Stimulated activated CD4-positive, alpha-beta T cell treated with anti-CD3 and anti-CD28 coated beads, TNF-alpha, amount 100 ng/mL, for 4 hours (primary cell): ENCODE measurements at regions not wholly inside any gene's neighbourhood (a gene's known extent, or its start where the extent isn't known, plus 50 kb on each side); places are given as distances from the start of the nearest gene placed in this dataset.
"Not testable (repeated sequence)": the region's sequence is repeated elsewhere in the genome, so short reads cannot be mapped to it uniquely, and the experiment has no call there.

Experiments used
- DNase-seq, 3 experiments: peaks; one replicate each; pipeline ENCODE4 v3.0.0-alpha.2; 2020; ENCODE audit warnings: low read depth in 3 of 3

DNA sequence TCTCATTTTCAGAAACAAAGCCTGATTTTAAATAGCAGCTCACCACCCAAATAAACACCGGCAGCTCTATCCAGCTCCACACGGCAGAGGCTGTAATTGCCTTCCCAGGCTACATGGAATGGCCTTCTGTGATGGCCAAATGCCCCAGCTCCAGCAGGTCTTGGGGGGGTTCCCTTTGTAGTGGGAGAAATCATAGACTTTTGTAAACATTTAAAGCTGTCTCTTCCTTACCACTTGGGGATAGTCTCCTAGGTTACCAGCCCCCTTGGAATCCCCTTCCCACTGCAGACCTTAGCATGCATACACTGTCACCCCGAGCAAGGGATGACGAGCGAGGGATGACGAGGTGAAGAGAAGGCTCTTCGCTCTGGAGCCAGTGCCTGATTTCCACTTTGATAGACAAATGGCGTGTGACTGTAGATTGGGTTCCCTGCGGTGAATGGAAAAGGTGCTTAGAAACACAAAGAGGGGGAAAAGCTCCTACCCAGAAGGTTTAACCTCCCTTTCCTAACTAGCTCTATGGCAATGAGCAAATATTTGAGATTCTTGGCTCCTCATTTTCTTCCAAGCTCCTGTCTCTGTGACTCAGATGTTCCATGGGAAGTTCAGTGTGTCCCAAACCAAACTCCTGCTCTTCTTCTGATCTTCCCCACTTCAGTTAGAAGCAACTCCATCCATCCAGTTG is 108.0 kb upstream of the CADM1 start:
- DNase-seq: no peak

DNA sequence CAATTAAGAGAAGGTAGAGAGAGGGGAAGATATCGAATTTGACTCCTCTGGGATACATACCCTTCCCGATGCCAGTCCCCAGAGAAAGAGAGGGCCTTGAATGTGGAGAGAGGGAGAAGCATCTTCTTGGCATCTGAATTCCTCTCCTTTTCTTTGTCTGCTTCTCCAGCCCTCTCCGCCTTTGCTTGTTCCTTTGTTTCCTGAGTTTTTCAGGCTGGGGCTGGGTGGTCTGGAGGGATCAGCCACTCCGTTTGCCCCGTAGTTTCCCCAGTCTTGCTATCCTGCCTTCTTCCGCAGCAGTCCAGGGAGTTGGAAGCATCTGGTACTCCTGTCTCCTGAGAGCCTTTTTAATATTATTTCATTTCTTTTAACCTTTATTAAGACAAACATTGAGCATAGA is 107.1 kb upstream of the CADM1 start:
- no peak for DNase-seq

DNA sequence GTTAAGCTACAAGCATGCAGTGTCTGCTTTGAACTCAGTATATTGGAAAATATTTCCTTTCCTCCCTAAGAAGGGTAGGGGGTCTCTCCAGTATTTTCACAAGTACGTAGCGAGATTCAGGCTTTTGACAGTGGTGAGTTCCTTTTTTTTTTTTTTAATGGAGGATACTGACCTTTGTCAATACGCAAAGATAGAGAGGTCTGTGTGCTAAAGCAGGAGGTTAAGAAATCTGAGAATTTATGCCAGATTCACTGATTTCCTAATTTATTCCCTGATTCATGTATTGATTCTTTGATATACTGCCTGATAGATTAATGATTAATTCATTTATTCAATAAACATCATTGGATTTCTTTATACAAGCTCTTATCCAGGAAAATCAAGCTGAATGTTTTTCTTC is 106.7 kb upstream of the CADM1 start:
- no peak for DNase-seq

DNA sequence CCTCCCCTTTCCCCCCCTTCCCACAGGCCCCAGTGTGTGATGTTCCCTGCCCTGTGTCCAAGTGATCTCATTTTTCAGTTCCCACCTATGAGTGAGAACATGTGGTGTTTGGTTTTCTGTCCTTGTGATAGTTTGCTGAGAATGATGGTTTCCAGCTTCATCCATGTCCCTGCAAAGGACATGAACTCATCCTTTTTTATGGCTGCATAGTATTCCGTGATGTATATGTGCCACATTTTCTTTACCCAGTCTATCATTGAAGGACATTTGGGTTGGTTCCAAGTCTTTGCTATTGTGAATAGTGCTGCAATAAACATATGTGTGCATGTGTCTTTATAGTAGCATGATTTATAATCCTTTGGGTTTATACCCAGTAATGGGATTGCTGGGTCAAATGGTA is 106.0 kb upstream of the CADM1 start:
- not testable (repeated sequence) for DNase-seq

- no peak for DNase-seq
Observed at GRCh38 chr11:115608976-115609375, 104.8 kb upstream of the CADM1 start.

- DNase-seq: no peak
Observed at GRCh38 chr11:115607621-115608221, 103.5 kb upstream of the CADM1 start.

DNA sequence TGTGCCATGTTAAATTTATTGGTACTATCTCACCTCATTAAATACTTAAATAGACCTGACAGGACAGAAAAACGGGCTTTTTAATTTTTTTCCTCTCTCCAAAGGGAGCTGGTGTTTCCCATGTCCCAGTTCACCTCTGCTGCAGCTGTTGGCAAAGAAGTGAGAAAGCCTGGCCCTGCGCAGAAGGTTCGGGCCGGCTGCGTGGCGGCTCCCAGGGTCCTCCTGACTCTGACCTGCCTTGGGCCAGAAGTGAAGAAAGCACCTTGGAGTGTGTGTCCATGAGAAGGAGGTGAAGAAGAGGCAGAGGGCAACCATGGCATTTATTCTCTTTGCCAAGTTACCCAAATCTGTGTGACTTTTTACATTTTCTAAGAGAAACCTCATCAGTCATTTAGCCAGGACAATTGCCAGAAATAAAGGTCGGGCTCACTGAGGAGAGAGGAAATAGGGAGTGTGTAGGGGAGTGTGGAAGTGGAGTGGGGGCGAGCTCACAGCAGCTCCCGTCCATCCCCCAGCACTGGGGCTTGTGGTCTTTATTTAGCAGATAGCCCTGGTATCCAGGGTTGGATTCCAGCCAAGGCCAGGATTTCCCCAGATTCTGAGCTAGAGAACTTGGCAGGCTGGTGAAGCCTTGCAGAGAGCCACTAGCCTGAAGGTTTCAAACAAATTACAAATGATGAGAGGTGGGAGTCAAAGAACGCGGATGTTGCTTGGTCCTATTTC is 102.4 kb upstream of the CADM1 start:
- no peak for DNase-seq

DNA sequence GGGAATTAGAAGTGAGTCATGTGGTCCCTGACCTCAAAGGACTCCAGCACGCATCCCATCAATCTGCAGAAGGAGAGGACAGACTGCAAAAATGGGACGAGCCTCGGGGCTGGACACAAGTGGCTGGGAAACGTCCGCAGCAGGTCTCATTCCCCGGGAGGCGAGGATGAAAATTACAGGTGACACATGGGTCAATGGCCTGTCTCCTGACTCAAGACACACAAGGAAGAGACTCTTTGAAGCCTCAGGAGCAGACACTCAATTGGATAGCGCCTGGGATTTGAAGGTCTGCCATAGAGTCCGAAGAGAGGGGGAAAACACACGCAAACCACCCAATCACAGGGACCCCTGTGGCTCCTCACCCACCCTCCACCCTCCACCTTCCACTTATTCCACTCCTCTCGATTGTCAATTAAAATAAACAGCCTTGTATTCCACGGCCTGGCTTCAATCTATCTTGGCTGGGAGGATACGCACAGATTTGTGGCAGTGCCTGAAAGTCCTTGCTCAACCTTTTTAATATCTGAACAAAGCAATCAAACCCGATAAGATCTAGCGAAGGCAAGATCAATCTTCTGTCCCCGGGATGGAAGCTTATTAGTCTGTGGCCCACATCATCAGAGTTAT is 101.8 kb upstream of the CADM1 start:
- no peak for DNase-seq

- DNase-seq: not testable (repeated sequence)
Observed at GRCh38 chr11:115605397-115605796, 101.2 kb upstream of the CADM1 start.

DNA sequence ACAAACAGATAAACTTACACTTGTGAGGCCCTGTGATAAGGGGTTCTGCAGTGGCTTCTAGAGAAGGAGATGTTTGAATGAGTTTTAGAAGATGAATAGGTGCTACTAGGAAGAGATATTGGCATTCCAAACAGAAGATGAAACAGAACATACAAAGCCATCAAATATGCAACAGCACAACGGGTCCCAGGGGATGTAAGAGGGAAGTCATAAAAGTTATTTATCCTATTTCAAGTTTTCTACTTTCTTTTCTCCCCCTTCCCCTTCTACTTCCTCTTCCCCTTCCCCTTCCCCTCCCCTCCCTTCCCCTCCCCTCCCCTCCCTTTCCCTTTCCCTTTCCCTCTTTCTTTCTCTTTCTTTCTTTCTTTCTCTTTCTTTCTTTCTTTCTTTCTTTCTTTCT is 94.9 kb upstream of the CADM1 start:
- DNase-seq: no peak

- DNase-seq: no peak
Observed at GRCh38 chr11:115598257-115598901, 94.2 kb upstream of the CADM1 start.

DNA sequence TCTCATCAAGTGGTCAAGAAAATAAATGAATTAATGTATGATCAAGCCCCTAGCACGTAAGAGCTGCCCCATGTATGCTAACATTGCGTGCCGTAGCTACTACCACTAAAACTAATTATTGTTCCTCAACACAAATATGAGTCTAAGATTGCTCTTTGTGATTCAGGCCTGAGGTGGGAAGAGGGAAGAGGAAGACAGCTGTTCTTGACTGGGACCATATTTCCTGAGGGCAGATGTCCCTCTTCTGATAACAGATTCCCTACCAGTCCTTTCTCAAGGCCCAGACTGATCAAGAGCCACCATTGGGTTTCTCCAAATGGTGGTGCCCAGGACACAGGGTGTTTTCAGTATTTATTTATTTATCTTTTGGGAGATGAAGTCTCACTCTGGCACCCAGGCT is 87.2 kb upstream of the CADM1 start:
- DNase-seq: no peak

DNA sequence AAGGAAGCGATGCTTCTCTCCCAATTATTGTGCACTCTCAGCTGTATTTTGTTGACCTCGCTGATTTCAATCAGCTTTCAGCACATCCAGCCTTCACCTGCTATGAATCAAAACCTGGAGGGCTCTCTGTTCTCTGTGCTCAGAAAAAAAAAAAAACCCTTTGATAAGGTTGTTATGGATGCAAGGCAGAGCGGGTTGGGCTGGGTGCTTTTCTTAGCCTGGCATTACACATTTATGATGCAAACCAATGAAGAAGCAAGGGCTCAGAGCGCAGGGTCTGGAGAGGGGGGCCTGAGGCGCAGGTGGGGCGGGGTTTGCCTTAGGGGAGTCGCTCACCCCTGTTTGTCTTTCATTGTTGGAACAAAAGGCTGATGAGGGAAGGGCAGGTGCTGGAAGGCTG is 86.0 kb upstream of the CADM1 start:
- no peak for DNase-seq

GRCh38 chr11:115587718-115588342 is 83.6 kb upstream of the CADM1 start:
- DNase-seq: no peak

- DNase-seq: no peak
Observed at GRCh38 chr11:115585361-115586024, 81.3 kb upstream of the CADM1 start.

DNA sequence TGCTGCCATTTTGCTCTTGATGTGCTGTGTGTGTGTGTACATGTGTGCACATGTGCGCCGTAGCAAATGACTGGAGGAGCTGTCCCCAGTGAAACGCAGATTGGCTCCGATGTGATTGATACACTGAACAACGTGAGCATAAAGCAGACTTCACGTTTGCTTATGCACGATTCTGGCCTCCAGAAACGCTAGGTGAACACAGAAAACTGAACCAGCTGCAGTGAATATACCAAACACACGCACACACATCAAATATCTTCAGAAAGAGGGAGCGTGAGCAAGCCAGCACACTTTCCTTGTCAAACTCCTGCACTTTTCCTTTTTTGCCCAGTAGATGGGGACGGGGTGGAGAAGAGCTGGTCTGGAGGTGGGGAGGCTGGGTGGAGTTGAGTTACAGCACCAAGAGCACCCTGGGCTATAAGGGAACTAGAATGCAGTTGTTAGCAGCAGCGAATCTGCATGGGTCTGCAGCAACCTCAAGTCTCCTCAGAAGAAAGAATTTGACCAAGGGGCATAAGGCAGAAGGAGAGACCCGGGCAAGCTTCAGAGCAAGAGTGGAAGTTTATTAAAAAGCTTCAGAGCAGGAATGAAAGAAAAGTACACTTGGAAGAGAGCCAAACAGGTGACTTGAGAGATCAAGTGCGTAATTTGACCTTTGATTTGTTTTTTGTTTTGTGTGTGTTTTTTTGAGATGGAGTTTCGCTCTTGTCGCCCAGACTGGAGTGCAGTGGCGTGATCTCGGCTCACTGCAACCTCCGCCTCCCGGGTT is 77.8 kb upstream of the CADM1 start:
- no peak for DNase-seq

DNA sequence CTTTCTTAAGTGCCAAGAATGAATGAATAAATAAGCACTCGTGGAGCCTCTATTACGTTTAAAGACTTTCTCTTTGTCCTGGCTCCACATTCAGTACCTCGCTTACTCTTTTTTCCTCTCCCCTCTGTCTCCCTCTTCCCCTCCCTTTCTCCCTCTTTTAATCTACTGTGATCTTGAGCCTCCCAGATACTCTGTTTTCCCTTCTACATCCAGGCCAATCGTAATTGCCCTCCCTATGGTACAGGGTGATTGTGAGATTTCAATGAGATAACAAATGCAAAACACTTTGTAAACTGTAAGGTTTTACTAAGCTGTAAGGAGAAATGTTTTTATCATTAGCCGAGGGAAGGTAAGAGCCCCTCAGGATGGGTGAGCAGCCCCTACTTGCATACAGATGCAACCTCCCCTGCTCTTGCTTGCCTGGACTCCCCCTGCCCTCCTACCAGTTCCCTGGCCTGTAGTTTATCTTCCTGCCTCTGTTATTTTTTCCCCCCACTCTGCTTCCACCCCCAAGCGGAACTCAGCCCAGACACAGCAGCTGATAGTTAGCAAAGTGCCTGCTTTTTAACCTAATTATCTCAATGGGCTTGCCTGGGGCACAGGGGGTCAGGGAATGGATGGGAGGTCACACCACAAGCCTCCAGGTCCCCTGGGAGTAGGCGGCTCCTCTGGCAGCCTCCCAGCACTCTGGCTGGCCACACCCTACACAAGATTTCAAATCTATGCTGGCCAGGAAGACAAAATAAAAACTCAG is 76.9 kb upstream of the CADM1 start:
- no peak for DNase-seq

- DNase-seq: no peak
Observed at GRCh38 chr11:115580416-115580815, 76.2 kb upstream of the CADM1 start.

GRCh38 chr11:115579181-115579825 is 75.1 kb upstream of the CADM1 start:
- DNase-seq: no peak
